Trophoblast cell (in vitro differentiated cells and primary cell): ENCODE measurements at regions not wholly inside any gene's neighbourhood (a gene's known extent, or its start where the extent isn't known, plus 50 kb on each side); places are given as distances from the start of the nearest gene placed in this dataset.
"Not testable (repeated sequence)": the region's sequence is repeated elsewhere in the genome, so short reads cannot be mapped to it uniquely, and the experiment has no call there.

ENCODE experiments used
- DNase-seq, 2 donors: peaks; one replicate each; pipeline ENCODE4 v3.0.0-alpha.2; 2016
- H2AFZ ChIP-seq: 2 replicates; pipeline ENCODE4 v1.6.1; 2013; ENCODE audit warnings: low read length, moderate library complexity, mild to moderate bottlenecking; ENCODE audit not compliant: insufficient read depth, poor library complexity
- H2AK5ac ChIP-seq: 2 replicates; pipeline ENCODE4 v1.6.1; 2013; ENCODE audit warnings: mild to moderate bottlenecking, low read length
- H2BK120ac ChIP-seq: 2 replicates; pipeline ENCODE4 v1.6.1; 2013; ENCODE audit warnings: low read length, mild to moderate bottlenecking, moderate library complexity; ENCODE audit not compliant: insufficient read depth, poor library complexity
- H2BK12ac ChIP-seq: 2 replicates; pipeline ENCODE4 v1.6.1; 2013; ENCODE audit warnings: mild to moderate bottlenecking, low read length, moderate library complexity
- H2BK5ac ChIP-seq: 2 replicates; pipeline ENCODE4 v1.6.1; 2013; ENCODE audit warnings: low read length, low read depth, moderate library complexity, mild to moderate bottlenecking; ENCODE audit not compliant: poor library complexity
- H3K14ac ChIP-seq: 2 replicates; pipeline ENCODE4 v1.6.1; 2013; ENCODE audit warnings: mild to moderate bottlenecking, low read length
- H3K18ac ChIP-seq: 2 replicates; pipeline ENCODE4 v1.6.1; 2013; ENCODE audit warnings: mild to moderate bottlenecking, low read length
- H3K23ac ChIP-seq: 2 replicates; pipeline ENCODE4 v1.6.1; 2013; ENCODE audit warnings: low read length
- H3K27ac ChIP-seq: 2 replicates; pipeline ENCODE4 v1.5.1; 2013; ENCODE audit warnings: low read depth, mild to moderate bottlenecking, inconsistent platforms, low read length, moderate library complexity
- H3K27me3 ChIP-seq: 2 replicates; pipeline ENCODE4 v1.6.1; 2013; ENCODE audit warnings: inconsistent platforms, mild to moderate bottlenecking, low read length, moderate library complexity; ENCODE audit not compliant: insufficient read depth
- H3K36me3 ChIP-seq, 2 experiments: 1 replicate in 1 of 2; 2 replicates in 1 of 2; pipeline ENCODE4 v1.6.1; 2013; ENCODE audit warnings: low read length in 2 of 2, mild to moderate bottlenecking in 2 of 2, moderate library complexity in 1 of 2; ENCODE audit not compliant: insufficient read depth in 2 of 2, control insufficient read depth in 1 of 2
- H3K4ac ChIP-seq: 2 replicates; pipeline ENCODE4 v1.6.1; 2013; ENCODE audit warnings: low read depth, mild to moderate bottlenecking, low read length, moderate library complexity
- H3K4me1 ChIP-seq, 2 experiments: 1 replicate in 1 of 2; 2 replicates in 1 of 2; pipeline ENCODE4 v1.6.1; 2013; ENCODE audit warnings: low read length in 2 of 2, mild to moderate bottlenecking in 2 of 2, moderate library complexity in 1 of 2; ENCODE audit not compliant: insufficient read depth in 2 of 2, control insufficient read depth in 1 of 2
- H3K4me2 ChIP-seq: 2 replicates; pipeline ENCODE4 v1.6.1; 2013; ENCODE audit warnings: inconsistent platforms, mild to moderate bottlenecking, low read length, moderate library complexity
- H3K4me3 ChIP-seq: 2 replicates; pipeline ENCODE4 v1.5.1; 2013; ENCODE audit warnings: mild to moderate bottlenecking, low read depth, low read length, inconsistent platforms
- H3K79me1 ChIP-seq: one replicate; pipeline ENCODE4 v1.6.1; 2013; ENCODE audit warnings: low read length
- H3K79me2 ChIP-seq: 2 replicates; pipeline ENCODE4 v1.6.1; 2013; ENCODE audit warnings: low read length, mild to moderate bottlenecking; ENCODE audit not compliant: control insufficient read depth, insufficient read depth, poor library complexity
- H3K9ac ChIP-seq: 2 replicates; pipeline ENCODE4 v1.6.1; 2013; ENCODE audit warnings: mild to moderate bottlenecking, low read length
- H3K9me3 ChIP-seq: 2 replicates; pipeline ENCODE4 v1.6.1; 2013; ENCODE audit warnings: low read depth, mild to moderate bottlenecking, control low read depth, inconsistent platforms, low read length; ENCODE audit not compliant: insufficient read depth
- H4K12ac ChIP-seq: 2 replicates; pipeline ENCODE4 v1.6.1; 2013; ENCODE audit warnings: low read depth, mild to moderate bottlenecking, low read length, moderate library complexity
- H4K8ac ChIP-seq: 2 replicates; pipeline ENCODE4 v1.6.1; 2013; ENCODE audit warnings: low read depth, mild to moderate bottlenecking, low read length, moderate library complexity
- H4K91ac ChIP-seq: one replicate; pipeline ENCODE4 v1.6.1; 2013; ENCODE audit warnings: low read depth, mild to moderate bottlenecking, low read length, moderate library complexity
- WGBS: extraction: QIAGEN DNeasy Blood & Tissue Kit; methylation state at CpG from one replicate; pipeline ENCODE4 v1.1.7; 2013; ENCODE audit warnings: missing lambda C conversion rate; ENCODE audit not compliant: insufficient read length, insufficient coverage; ENCODE audit errors: extremely low coverage; 5-methylcytosine and 5-hydroxymethylcytosine counted together

DNA sequence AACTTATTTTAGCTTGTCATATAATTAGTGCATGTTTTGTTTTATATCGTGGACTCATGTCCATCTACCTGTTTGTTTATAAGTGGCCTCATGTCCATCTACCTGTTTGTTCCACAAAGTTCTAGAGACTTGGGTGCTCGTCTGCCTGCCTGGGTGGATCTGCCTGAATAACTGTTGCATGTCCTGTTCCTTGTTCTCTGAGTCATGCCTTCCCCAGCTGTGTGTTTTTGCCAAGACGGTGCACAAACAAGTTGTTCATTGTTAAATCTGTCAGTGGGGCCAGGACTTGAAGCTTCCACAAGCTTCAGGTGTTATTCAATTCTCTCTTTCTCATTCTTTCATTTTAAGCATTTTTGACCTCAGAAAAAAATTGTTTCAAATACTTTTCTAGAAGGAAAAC is 358.0 kb upstream of the CITED2 start:
- Histone ChIP-seq H3K4me1 (peaks cover 2 to 6% of the 10 kb centered on the region in 2 experiments), H3K9ac (no peak overlapping the region), H3K4ac (no peak overlapping the region), H3K79me2 (no peaks in the 10 kb centered on the region), H3K9me3 (no peaks in the 10 kb centered on the region), H3K14ac (no peak overlapping the region), H3K36me3 (no peaks in the 10 kb centered on the region), H3K27ac (no peak overlapping the region), H3K4me3 (no peak overlapping the region), H3K18ac (no peak overlapping the region), H2BK5ac (no peak overlapping the region), H3K23ac (no peak overlapping the region), H3K27me3 (no peaks in the 10 kb centered on the region), H4K12ac (no peak overlapping the region), H3K79me1 (peaks cover 2% of the 10 kb centered on the region), H2AFZ (no peak overlapping the region), H2BK12ac (no peak overlapping the region), H4K8ac (no peak overlapping the region), H2AK5ac (no peak overlapping the region), H3K4me2 (no peak overlapping the region), H4K91ac (no peak overlapping the region), H2BK120ac (no peak overlapping the region)
- DNase-seq = peak in 1 of 2 donors; percentile 30
- WGBS = no CpG with 5 or more reads among the region's 3 CpGs

DNA sequence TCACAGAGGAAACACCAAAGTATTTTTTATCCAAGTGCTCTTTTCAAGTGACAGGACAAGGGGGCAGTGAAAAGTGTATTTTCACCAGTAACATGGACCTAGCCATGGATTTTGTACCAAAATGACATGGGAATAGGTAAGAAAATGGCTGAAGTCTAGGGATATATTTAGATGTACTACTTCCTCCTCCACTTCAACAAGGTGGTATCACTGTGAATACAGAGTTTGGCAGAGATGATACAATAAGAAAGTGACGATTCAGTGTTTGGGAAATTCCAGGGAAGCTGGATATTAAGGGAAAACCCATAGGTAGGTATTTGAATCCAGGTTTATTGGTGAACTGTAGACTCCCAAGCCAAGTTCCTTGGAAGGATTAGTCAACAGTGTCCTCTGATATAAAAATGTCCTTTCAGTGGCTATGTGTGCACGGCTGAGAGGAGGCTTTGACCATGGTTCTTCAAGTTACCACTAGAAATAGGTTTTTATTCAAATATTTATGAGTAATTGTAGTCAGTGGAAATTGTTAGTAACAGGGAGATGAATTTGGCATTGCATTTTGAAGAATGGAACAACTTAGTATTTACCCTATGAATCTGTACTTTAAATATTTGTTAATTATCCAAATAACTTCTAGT is 356.0 kb upstream of the CITED2 start:
- H4K91ac ChIP-seq = no peak overlapping the region
- no peak for DNase-seq
- H3K23ac ChIP-seq = no peak overlapping the region
- H3K4ac ChIP-seq = no peak overlapping the region
- H3K14ac ChIP-seq = no peak overlapping the region
- no peaks in the 10 kb centered on the region for H3K36me3 ChIP-seq
- no peak overlapping the region for H4K8ac ChIP-seq
- no peak overlapping the region for H2AK5ac ChIP-seq
- no peak overlapping the region for H2BK12ac ChIP-seq
- no peak overlapping the region for H2BK5ac ChIP-seq
- no peak overlapping the region for H3K9ac ChIP-seq
- H3K79me2 ChIP-seq = no peaks in the 10 kb centered on the region
- no peaks in the 10 kb centered on the region for H3K9me3 ChIP-seq
- H3K4me1 ChIP-seq = peaks cover 2 to 6% of the 10 kb centered on the region in 2 experiments
- H2AFZ ChIP-seq = no peak overlapping the region
- no CpG with 5 or more reads among the region's 2 CpGs for WGBS
- H4K12ac ChIP-seq = no peak overlapping the region
- H3K27ac ChIP-seq = no peak overlapping the region
- no peak overlapping the region for H2BK120ac ChIP-seq
- H3K79me1 ChIP-seq = peaks cover under 1% of the 10 kb centered on the region
- H3K4me2 ChIP-seq = no peak overlapping the region
- H3K18ac ChIP-seq = no peak overlapping the region
- no peaks in the 10 kb centered on the region for H3K27me3 ChIP-seq
- H3K4me3 ChIP-seq = no peak overlapping the region

DNA sequence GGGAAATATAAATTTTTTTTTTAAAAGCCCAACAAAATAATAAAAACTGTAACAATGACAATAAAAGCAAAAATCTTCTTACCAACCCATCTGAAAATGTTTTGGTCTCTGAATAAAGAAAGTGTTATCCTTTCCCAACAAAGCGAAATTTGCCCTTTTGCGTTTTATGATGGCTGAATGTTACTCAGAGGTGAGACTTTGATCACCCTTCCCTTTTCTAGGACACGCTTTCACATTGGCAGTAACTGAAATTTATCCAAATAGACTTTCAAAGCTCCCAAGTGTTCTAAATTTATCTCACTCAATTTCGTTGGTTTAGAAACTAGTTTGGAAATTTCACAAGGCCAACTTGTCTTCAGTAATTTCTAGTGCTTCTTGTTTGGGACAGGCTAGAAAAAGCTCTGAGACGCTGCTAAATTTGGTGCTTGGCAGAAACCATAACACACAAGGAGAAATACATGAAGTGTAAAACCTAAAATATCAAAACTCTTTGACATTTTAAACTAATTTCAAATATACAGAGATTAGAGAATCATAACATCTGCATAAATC is 354.5 kb upstream of the CITED2 start:
- no peak overlapping the region for H3K14ac ChIP-seq
- H3K23ac ChIP-seq = no peak overlapping the region
- H3K18ac ChIP-seq = no peak overlapping the region
- WGBS = no CpG with 5 or more reads among the region's 5 CpGs
- H3K4me1 ChIP-seq = peaks cover 2 to 6% of the 10 kb centered on the region in 2 experiments
- no peak overlapping the region for H4K12ac ChIP-seq
- H2BK12ac ChIP-seq = no peak overlapping the region
- no peaks in the 10 kb centered on the region for H3K9me3 ChIP-seq
- no peak overlapping the region for H3K9ac ChIP-seq
- H3K79me2 ChIP-seq = no peaks in the 10 kb centered on the region
- H2AFZ ChIP-seq = no peak overlapping the region
- no peak overlapping the region for H4K8ac ChIP-seq
- no peak overlapping the region for H3K4me3 ChIP-seq
- H3K4me2 ChIP-seq = no peak overlapping the region
- H3K27me3 ChIP-seq = no peaks in the 10 kb centered on the region
- H4K91ac ChIP-seq = no peak overlapping the region
- H3K36me3 ChIP-seq = no peaks in the 10 kb centered on the region
- no peak overlapping the region for H3K27ac ChIP-seq
- no peaks in the 10 kb centered on the region for H3K79me1 ChIP-seq
- H2BK120ac ChIP-seq = no peak overlapping the region
- H2AK5ac ChIP-seq = no peak overlapping the region
- DNase-seq = no peak
- H3K4ac ChIP-seq = no peak overlapping the region
- H2BK5ac ChIP-seq = no peak overlapping the region

DNA sequence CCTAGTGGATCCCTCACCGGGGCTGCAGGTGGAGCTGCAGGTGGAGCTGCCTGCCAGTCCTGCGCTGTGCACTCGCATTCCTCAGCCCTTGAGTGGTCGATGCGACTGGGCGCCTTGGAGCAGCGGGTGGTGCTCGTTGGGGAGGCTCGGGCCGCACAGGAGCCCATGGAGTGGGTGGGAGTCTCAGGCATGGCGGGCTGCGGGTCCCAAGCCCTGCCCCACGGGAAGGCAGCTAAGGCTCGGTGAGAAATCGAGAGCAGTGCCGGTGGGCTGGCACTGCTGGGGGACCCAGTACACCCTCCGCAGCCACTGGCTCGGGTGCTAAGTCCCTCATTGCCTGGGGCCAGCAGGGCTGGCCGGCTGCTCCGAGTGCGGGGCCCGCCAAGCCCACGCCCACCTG is 351.8 kb upstream of the CITED2 start:
- H3K27me3 ChIP-seq, H2BK120ac ChIP-seq, H3K23ac ChIP-seq, H4K91ac ChIP-seq, H2BK12ac ChIP-seq, H2BK5ac ChIP-seq, H3K9me3 ChIP-seq, H3K79me2 ChIP-seq, H3K9ac ChIP-seq, H4K8ac ChIP-seq, H3K14ac ChIP-seq, H3K4me2 ChIP-seq, H3K4me3 ChIP-seq, H3K27ac ChIP-seq, H3K18ac ChIP-seq, H2AFZ ChIP-seq, H2AK5ac ChIP-seq, DNase-seq, H4K12ac ChIP-seq, H3K4ac ChIP-seq, H3K36me3 ChIP-seq, H3K4me1 ChIP-seq, H3K79me1 ChIP-seq: not testable (repeated sequence)
- WGBS = no CpG with 5 or more reads among the region's 23 CpGs
